CD4-positive, alpha-beta T cell (primary cell): ENCODE measurements at regions not wholly inside any gene's neighbourhood (a gene's known extent, or its start where the extent isn't known, plus 50 kb on each side); places are given as distances from the start of the nearest gene placed in this dataset.

ENCODE experiments used
- ATAC-seq: fragments of 200-7000 bp; cut with Tn5 transposase; one replicate; pipeline ENCODE4 v1.10.0; 2022; ENCODE audit warnings: mild to moderate bottlenecking; ENCODE audit not compliant: poor library complexity
- CTCF ChIA-PET: fragments of 350-600 bp; sonication (Branson Sonifier 250); formaldehyde crosslinking; loops from one replicate; lab custom pipeline; 2021; ENCODE audit warnings: antibody characterized with exemption, inconsistent platforms; lab: Charles Lee
- POLR2A ChIA-PET: fragments of 350-600 bp; sonication (Branson Sonifier 250); formaldehyde crosslinking; loops from one replicate; lab custom pipeline; 2021; ENCODE audit warnings: antibody characterized with exemption, inconsistent platforms; lab: Charles Lee
- DNase-seq, 14 experiments: peaks; one replicate each; pipeline ENCODE4 v3.0.0-alpha.2; 2013 to 2020; ENCODE audit warnings: mixed read lengths in 2 of 14
- H3K27ac ChIP-seq, 2 donors: one replicate each; pipeline versions ENCODE4 v1.5.1 to v1.7.0; 2013; ENCODE audit warnings: low read length in 2 of 2, low read depth in 1 of 2, mild to moderate bottlenecking in 1 of 2
- H3K27me3 ChIP-seq, 2 experiments: 1 replicate in 1 of 2; 2 replicates in 1 of 2; pipeline versions ENCODE4 v1.6.1 to v1.7.0; 2013; ENCODE audit warnings: low read length in 2 of 2, control low read depth in 1 of 2, mild to moderate bottlenecking in 1 of 2, moderate library complexity in 1 of 2; ENCODE audit not compliant: insufficient read depth in 2 of 2, control insufficient read depth in 1 of 2
- H3K36me3 ChIP-seq: one replicate; pipeline ENCODE4 v1.6.1; 2013; ENCODE audit warnings: low read length, control low read depth; ENCODE audit not compliant: insufficient read depth
- H3K4me1 ChIP-seq: one replicate; pipeline ENCODE4 v1.6.1; 2013; ENCODE audit warnings: low read length, control low read depth; ENCODE audit not compliant: insufficient read depth
- H3K4me3 ChIP-seq: one replicate; pipeline ENCODE4 v1.5.1; 2013; ENCODE audit warnings: mild to moderate bottlenecking, low read length, moderate library complexity
- H3K9me3 ChIP-seq, 2 experiments: 1 replicate in 1 of 2; 2 replicates in 1 of 2; pipeline versions ENCODE4 v1.6.1 to v1.7.0; 2013; ENCODE audit warnings: low read length in 2 of 2, mild to moderate bottlenecking in 2 of 2, control low read depth in 1 of 2, moderate library complexity in 1 of 2; ENCODE audit not compliant: control insufficient read depth in 1 of 2, insufficient read depth in 1 of 2
- H3K27ac Mint-ChIP-seq: one replicate; pipeline ENCODE4 v1.8.0; 2020; ENCODE audit warnings: mixed read lengths
- H3K27me3 Mint-ChIP-seq: one replicate; pipeline ENCODE4 v1.8.0; 2021; ENCODE audit warnings: mixed read lengths
- H3K36me3 Mint-ChIP-seq: one replicate; pipeline ENCODE4 v1.8.0; 2021; ENCODE audit warnings: low read depth, mixed read lengths
- H3K4me1 Mint-ChIP-seq: one replicate; pipeline ENCODE4 v1.8.0; 2021; ENCODE audit warnings: low read depth, mixed read lengths
- H3K4me3 Mint-ChIP-seq: one replicate; pipeline ENCODE4 v1.8.0; 2020; ENCODE audit warnings: mild to moderate bottlenecking, mixed read lengths
- H3K9me3 Mint-ChIP-seq: one replicate; pipeline ENCODE4 v1.8.0; 2020; ENCODE audit warnings: mixed read lengths
- CTCF ChIP-seq: fragments of 200-600 bp; IDR thresholded peaks from one replicate; pipeline ENCODE4 v1.8.0; 2022; ENCODE audit warnings: antibody characterized with exemption, mild to moderate bottlenecking
- intact Hi-C, 2 experiments: fragments of 100-400 bp; cut with DNase I in 1 of 2; cut with micrococcal nuclease in 1 of 2; formaldehyde crosslinking; loops; one replicate each; pipeline versions ENCODE4 v1.15.1 to v1.9.0; 2023 to 2025; cut with DNase I, micrococcal nuclease

- intact Hi-C loops: no loop called here
- Mint-ChIP-seq H3K36me3 (no peaks in the 10 kb centered on the region), H3K9me3 (peaks cover 3% of the 10 kb centered on the region), H3K27me3 (no peaks in the 10 kb centered on the region), H3K27ac (no peak overlapping the region), H3K4me1 (no peaks in the 10 kb centered on the region), H3K4me3 (no peak overlapping the region)
- Histone ChIP-seq H3K27ac (no peak overlapping the region), H3K9me3 (peaks cover 0 to 16% of the 10 kb centered on the region in 2 experiments), H3K4me1 (no peaks in the 10 kb centered on the region), H3K36me3 (no peaks in the 10 kb centered on the region), H3K4me3 (no peak overlapping the region), H3K27me3 (no peaks in the 10 kb centered on the region)
- no peak for DNase-seq
- TF ChIP-seq CTCF: no peak
- ChIA-PET POLR2A (interaction anchor here (0.7 kb wide), 1 partner anchor 42 kb away, joined by 3 read pairs; no protein-coding TSS in a partner anchor), CTCF (no interaction called here)
- no peak for ATAC-seq
Observed at GRCh38 chr12:93302331-93303229, 75.1 kb upstream of the NUDT4 start.

- Histone ChIP-seq H3K9me3 (peaks cover 0 to 16% of the 10 kb centered on the region in 2 experiments), H3K4me1 (no peaks in the 10 kb centered on the region), H3K27ac (no peak overlapping the region), H3K27me3 (no peaks in the 10 kb centered on the region), H3K4me3 (no peak overlapping the region), H3K36me3 (no peaks in the 10 kb centered on the region)
- no peak for TF ChIP-seq CTCF
- peaks cover 3% of the 10 kb centered on the region for H3K9me3 Mint-ChIP-seq
- H3K36me3 Mint-ChIP-seq: no peaks in the 10 kb centered on the region
- no peak overlapping the region for H3K27ac Mint-ChIP-seq
- no peaks in the 10 kb centered on the region for H3K4me1 Mint-ChIP-seq
- DNase-seq (no peak), ATAC-seq (no peak)
- ChIA-PET POLR2A (no interaction called here), CTCF (no interaction called here)
- no peaks in the 10 kb centered on the region for H3K27me3 Mint-ChIP-seq
- intact Hi-C loops: no loop called here
- no peak overlapping the region for H3K4me3 Mint-ChIP-seq
Observed at GRCh38 chr12:93306636-93307035, 71.1 kb upstream of the NUDT4 start.

- POLR2A ChIA-PET: no interaction called here
- Mint-ChIP-seq H3K4me3 (no peak overlapping the region), H3K27ac (no peak overlapping the region), H3K36me3 (no peaks in the 10 kb centered on the region), H3K4me1 (no peaks in the 10 kb centered on the region), H3K9me3 (peaks cover 3% of the 10 kb centered on the region), H3K27me3 (no peaks in the 10 kb centered on the region)
- intact Hi-C loops: no loop called here
- no peak overlapping the region for H3K4me3 ChIP-seq
- no peaks in the 10 kb centered on the region for H3K4me1 ChIP-seq
- CTCF ChIA-PET: interaction anchor here (0.7 to 1.2 kb wide), 2 partner anchors 10 to 546 kb away, joined by 3 read pairs; no protein-coding TSS in a partner anchor
- H3K27me3 ChIP-seq: no peaks in the 10 kb centered on the region
- ATAC-seq (no peak), DNase-seq (no peak)
- no peak for TF ChIP-seq CTCF
- H3K36me3 ChIP-seq: no peaks in the 10 kb centered on the region
- no peak overlapping the region for H3K27ac ChIP-seq
- H3K9me3 ChIP-seq: peaks cover 0 to 16% of the 10 kb centered on the region in 2 experiments
Observed at GRCh38 chr12:93308281-93308680, 69.4 kb upstream of the NUDT4 start.
